Ovary (tissue), 7 donors: ENCODE measurements at regions not wholly inside any gene's neighbourhood (a gene's known extent, or its start where the extent isn't known, plus 50 kb on each side); places are given as distances from the start of the nearest gene placed in this dataset.

Experiments
- DNase-seq, 5 donors: peaks; one replicate each; pipeline ENCODE4 v3.0.0-alpha.2; 2019 to 2020
- H3K27ac ChIP-seq, 2 donors: fragments of 200-600 bp; one replicate each; pipeline versions ENCODE4 v1.5.1 to v1.8.0; 2019 to 2022
- H3K27me3 ChIP-seq: fragments of 200-600 bp; one replicate; pipeline ENCODE4 v1.8.0; 2022
- H3K36me3 ChIP-seq: fragments of 200-600 bp; sonication (generic); one replicate; pipeline ENCODE4 v1.5.1; 2019
- H3K4me1 ChIP-seq: one replicate; pipeline ENCODE4 v1.8.1; 2013; ENCODE audit warnings: mild to moderate bottlenecking, moderate library complexity; ENCODE audit not compliant: insufficient read depth
- H3K4me3 ChIP-seq: fragments of 200-600 bp; sonication (generic); one replicate; pipeline ENCODE4 v1.5.1; 2017
- H3K9me3 ChIP-seq, 2 donors: fragments of 200-600 bp in 1 of 2; sonication (generic) in 1 of 2; one replicate each; pipeline versions ENCODE4 v1.5.1 to v1.8.1; 2013 to 2019; ENCODE audit warnings: mild to moderate bottlenecking in 1 of 2, moderate library complexity in 1 of 2
- CTCF ChIP-seq, 3 donors: fragments of 450-650 bp in 2 of 3; fragments of 200-600 bp in 1 of 3; IDR thresholded peaks; one replicate each; pipeline versions ENCODE4 v1.5.1 to v1.8.0; 2016 to 2022; ENCODE audit warnings: antibody characterized with exemption in 3 of 3, mild to moderate bottlenecking in 1 of 3
- EP300 ChIP-seq: sonication (generic); formaldehyde crosslinking; IDR thresholded peaks from one replicate; pipeline ENCODE4 v1.6.1; 2017; ENCODE audit warnings: antibody characterized with exemption
- POLR2A ChIP-seq: fragments of 450-650 bp; IDR thresholded peaks from one replicate; pipeline ENCODE4 v1.6.1; 2017; ENCODE audit warnings: antibody characterized with exemption, mild to moderate bottlenecking, moderate library complexity
- WGBS, 3 donors: extraction: QIAGEN DNeasy Blood & Tissue Kit in 1 of 3; methylation state at CpG; one replicate each; pipeline versions ENCODE4 v1.1.5 to v1.1.7; 2013 to 2017; 5-methylcytosine and 5-hydroxymethylcytosine counted together
- intact Hi-C, 4 donors: fragments of 100-400 bp; cut with DNase I; formaldehyde crosslinking; loops; one replicate each; pipeline versions ENCODE4 v1.11.0 to v1.15.1; 2022 to 2023
- donor health status: DM: no; HTN: no; CAD: no; lungs with moderate emphysema.
- donor health status: DM: no; HTN: no; CAD: no.
- donor health status: Bipolar disorder and iron deficiency.
- donor health status: DM: no; HTN: no; CAD: no.
- donor health status: DM: yes; HTN: yes; CAD: no.

GRCh38 chr18:70617020-70617763 lies 328.3 kb downstream of the SOCS6 start:
- Histone ChIP-seq H3K4me3 (no peak overlapping the region), H3K27me3 (no peaks in the 10 kb centered on the region), H3K36me3 (no peaks in the 10 kb centered on the region), H3K27ac (no peak overlapping the region), H3K9me3 (no peaks in the 10 kb centered on the region), H3K4me1 (no peaks in the 10 kb centered on the region)
- TF ChIP-seq POLR2A, result no peak
- no peak for TF ChIP-seq EP300
- no peak for TF ChIP-seq CTCF (IDR thresholded peaks at IDR 0.05)
- WGBS, 3 donors, result 85 to 90% (median 89%) methylated on average over 2 of the region's 2 CpGs
- no peak for DNase-seq
- intact Hi-C loops, result no loop called here

GRCh38 chr18:70600225-70600925 lies 311.5 kb downstream of the SOCS6 start:
- WGBS, 3 donors, result 49 to 57% (median 56%) methylated on average over 1 of the region's 1 CpG
- DNase-seq, result no peak
- intact Hi-C loops, result no loop called here

GRCh38 chr18:70598406-70598805 lies 309.6 kb downstream of the SOCS6 start:
- TF ChIP-seq EP300 (no peak), CTCF (IDR thresholded peaks at IDR 0.05) (no peak), POLR2A (no peak)
- no peak for DNase-seq
- H3K27me3 ChIP-seq, result no peaks in the 10 kb centered on the region
- no peaks in the 10 kb centered on the region for H3K4me1 ChIP-seq
- H3K4me3 ChIP-seq, result no peak overlapping the region
- no peak overlapping the region for H3K27ac ChIP-seq
- intact Hi-C loops, result no loop called here
- no peaks in the 10 kb centered on the region for H3K9me3 ChIP-seq
- H3K36me3 ChIP-seq, result no peaks in the 10 kb centered on the region

More at GRCh38 chr18:70600225-70600925, 311.5 kb downstream of the SOCS6 start:
- Histone ChIP-seq H3K27me3 (no peaks in the 10 kb centered on the region), H3K4me3 (no peak overlapping the region), H3K36me3 (no peaks in the 10 kb centered on the region), H3K4me1 (no peaks in the 10 kb centered on the region), H3K9me3 (no peaks in the 10 kb centered on the region), H3K27ac (no peak overlapping the region)
- no peak for TF ChIP-seq EP300
- no peak for TF ChIP-seq POLR2A

- Histone ChIP-seq H3K4me1 (no peaks in the 10 kb centered on the region), H3K27ac (no peak overlapping the region), H3K27me3 (no peaks in the 10 kb centered on the region), H3K9me3 (no peaks in the 10 kb centered on the region), H3K36me3 (no peaks in the 10 kb centered on the region), H3K4me3 (no peak overlapping the region)
- 60 to 65% (median 61%) methylated on average over 2 of the region's 2 CpGs for WGBS, 3 donors
- no peak for TF ChIP-seq POLR2A
- intact Hi-C loops, result no loop called here
- DNase-seq, result no peak
Observed at GRCh38 chr18:70582981-70583380, 294.1 kb downstream of the SOCS6 start.

- DNase-seq, result no peak
- TF ChIP-seq EP300 (no peak), CTCF (IDR thresholded peaks at IDR 0.05) (no peak), POLR2A (no peak)
- Histone ChIP-seq H3K36me3 (no peaks in the 10 kb centered on the region), H3K27me3 (no peaks in the 10 kb centered on the region), H3K9me3 (no peaks in the 10 kb centered on the region), H3K4me3 (no peak overlapping the region), H3K4me1 (no peaks in the 10 kb centered on the region), H3K27ac (no peak overlapping the region)
- intact Hi-C loops, result no loop called here
- 28 to 29% (median 29%) methylated on average over 6 of the region's 6 CpGs for WGBS, 3 donors
Observed at GRCh38 chr18:70578480-70578879, 289.6 kb downstream of the SOCS6 start.
